MCF 10A (cell line): ENCODE measurements at regions not wholly inside any gene's neighbourhood (a gene's known extent, or its start where the extent isn't known, plus 50 kb on each side); places are given as distances from the start of the nearest gene placed in this dataset.
A peak's percentile ranks its signal among the peaks of the same experiment; 100 is the strongest.

ENCODE experiments used
- BruUV-seq: library from RNA; stranded (reverse); fragments of 400-500 nt; replicated peaks from 2 replicates; lab custom pipeline; 2021; lab: Mats Ljungman, UMichigan
- CTCF ChIA-PET: fragments of 300-600 bp; sonication (Branson Sonifier 250); formaldehyde crosslinking; extraction: SDS; loops from one replicate; lab custom pipeline; 2021; ENCODE audit warnings: antibody characterized with exemption, inconsistent platforms; lab: Yijun Ruan, JAX
- POLR2A ChIA-PET: fragments of 300-600, 350-650 bp; sonication (Branson Sonifier 250); formaldehyde crosslinking; extraction: SDS; loops from one replicate; lab custom pipeline; 2020; ENCODE audit warnings: antibody characterized with exemption, inconsistent platforms; lab: Yijun Ruan, JAX
- DNase-seq: peaks from one replicate; pipeline ENCODE4 v3.0.0-alpha.2; 2018; ENCODE audit not compliant: unreplicated experiment
- H3K27ac Mint-ChIP-seq: one replicate; pipeline ENCODE4 v1.8.0; 2022; ENCODE audit warnings: mild to moderate bottlenecking, low read depth, mixed read lengths; ENCODE audit not compliant: unreplicated experiment
- H3K27me3 Mint-ChIP-seq: one replicate; pipeline ENCODE4 v1.8.0; 2022; ENCODE audit warnings: mixed read lengths; ENCODE audit not compliant: insufficient read depth, unreplicated experiment
- H3K36me3 Mint-ChIP-seq: one replicate; pipeline ENCODE4 v1.8.0; 2022; ENCODE audit warnings: mild to moderate bottlenecking, moderate library complexity, mixed read lengths; ENCODE audit not compliant: insufficient read depth, unreplicated experiment
- H3K4me1 Mint-ChIP-seq: one replicate; pipeline ENCODE4 v1.8.0; 2022; ENCODE audit warnings: mixed read lengths; ENCODE audit not compliant: insufficient read depth, unreplicated experiment
- H3K4me3 Mint-ChIP-seq: one replicate; pipeline ENCODE4 v1.8.0; 2022; ENCODE audit warnings: mild to moderate bottlenecking, moderate library complexity, mixed read lengths; ENCODE audit not compliant: unreplicated experiment
- H3K9me3 Mint-ChIP-seq: one replicate; pipeline ENCODE4 v1.8.0; 2022; ENCODE audit warnings: mixed read lengths; ENCODE audit not compliant: unreplicated experiment
- CTCF ChIP-seq: fragments of 200-600 bp; IDR thresholded peaks from one replicate; pipeline ENCODE4 v1.8.0; 2022; ENCODE audit warnings: antibody characterized with exemption, mild to moderate bottlenecking; ENCODE audit not compliant: unreplicated experiment
- intact Hi-C: fragments of 100-400 bp; cut with micrococcal nuclease; formaldehyde crosslinking; loops from 2 replicates; pipeline ENCODE4 v1.14.1; 2022

- intact Hi-C loops: no loop called here
- H3K27ac Mint-ChIP-seq: no peak overlapping the region
- BruUV-seq: no TSS peak
- no peaks in the 10 kb centered on the region for H3K36me3 Mint-ChIP-seq
- H3K27me3 Mint-ChIP-seq: no peaks in the 10 kb centered on the region
- no peak overlapping the region for H3K4me3 Mint-ChIP-seq
- peak; percentile 77 for DNase-seq
- H3K4me1 Mint-ChIP-seq: peaks cover 17% of the 10 kb centered on the region
- TF ChIP-seq CTCF: no peak
- ChIA-PET POLR2A (interaction anchor here (0.6 to 2.1 kb wide), 3 partner anchors 11 to 31 kb away, joined by 3 to 4 read pairs (median 3); no protein-coding TSS in a partner anchor), CTCF (interaction anchor here (0.7 kb wide), 1 partner anchor 43 kb away, joined by 3 read pairs; no protein-coding TSS in a partner anchor)
- H3K9me3 Mint-ChIP-seq: peaks cover 5% of the 10 kb centered on the region
Measured at GRCh38 chr5:124995421-124995820, 249.0 kb upstream of the ZNF608 start.

GRCh38 chr5:124996023-124996763 is 249.8 kb upstream of the ZNF608 start:
- Mint-ChIP-seq H3K4me3 (no peak overlapping the region), H3K27ac (peak overlapping the region; percentile 7), H3K27me3 (no peaks in the 10 kb centered on the region), H3K36me3 (no peaks in the 10 kb centered on the region), H3K9me3 (no peaks in the 10 kb centered on the region), H3K4me1 (peaks cover 13% of the 10 kb centered on the region)
- ChIA-PET POLR2A (interaction anchor here (1.6 to 2.1 kb wide), 2 partner anchors 12 to 31 kb away, joined by 3 to 4 read pairs; no protein-coding TSS in a partner anchor), CTCF (interaction anchor here (0.7 kb wide), 1 partner anchor 42 kb away, joined by 3 read pairs; no protein-coding TSS in a partner anchor)
- intact Hi-C loops: no loop called here
- TF ChIP-seq CTCF: no peak
- peak; percentile 81 for DNase-seq
- no TSS peak for BruUV-seq

- DNase-seq: peak; percentile 64
- BruUV-seq: no TSS peak
- H3K9me3 Mint-ChIP-seq: no peaks in the 10 kb centered on the region
- no peaks in the 10 kb centered on the region for H3K36me3 Mint-ChIP-seq
- H3K4me3 Mint-ChIP-seq: no peak overlapping the region
- CTCF ChIA-PET: interaction anchor here (0.7 kb wide), 1 partner anchor 720 kb away, joined by 3 read pairs; no protein-coding TSS in a partner anchor
- no peaks in the 10 kb centered on the region for H3K27me3 Mint-ChIP-seq
- H3K27ac Mint-ChIP-seq: peak overlapping the region; percentile 7
- H3K4me1 Mint-ChIP-seq: peaks cover 13% of the 10 kb centered on the region
- POLR2A ChIA-PET: no interaction called here
- intact Hi-C loops: no loop called here
- no peak for TF ChIP-seq CTCF
Measured at GRCh38 chr5:124996764-124997077, 250.3 kb upstream of the ZNF608 start.

- Mint-ChIP-seq H3K36me3 (no peaks in the 10 kb centered on the region), H3K27me3 (no peaks in the 10 kb centered on the region), H3K4me1 (peaks cover 13% of the 10 kb centered on the region), H3K27ac (peak overlapping the region; percentile 7), H3K9me3 (no peaks in the 10 kb centered on the region), H3K4me3 (no peak overlapping the region)
- intact Hi-C loops: no loop called here
- POLR2A ChIA-PET: no interaction called here
- CTCF ChIA-PET: interaction anchor here (0.7 kb wide), 1 partner anchor 720 kb away, joined by 3 read pairs; no protein-coding TSS in a partner anchor
- no peak for TF ChIP-seq CTCF
- BruUV-seq: no TSS peak
- no peak for DNase-seq
Measured at GRCh38 chr5:124997186-124997893, 250.9 kb upstream of the ZNF608 start.
